GM12873 (cell line): ENCODE measurements at regions not wholly inside any gene's neighbourhood (a gene's known extent, or its start where the extent isn't known, plus 50 kb on each side); places are given as distances from the start of the nearest gene placed in this dataset.

ENCODE experiments used
- TF ChIP-seq, protein P1 (sequence below): IDR thresholded peaks from 2 replicates; pipeline ENCODE4 v1.5.1; 2012; ENCODE audit warnings: low read depth, mild to moderate bottlenecking, moderate library complexity, low read length, control low read depth; ENCODE audit not compliant: insufficient read depth; ENCODE audit errors: missing control alignments

DNA sequence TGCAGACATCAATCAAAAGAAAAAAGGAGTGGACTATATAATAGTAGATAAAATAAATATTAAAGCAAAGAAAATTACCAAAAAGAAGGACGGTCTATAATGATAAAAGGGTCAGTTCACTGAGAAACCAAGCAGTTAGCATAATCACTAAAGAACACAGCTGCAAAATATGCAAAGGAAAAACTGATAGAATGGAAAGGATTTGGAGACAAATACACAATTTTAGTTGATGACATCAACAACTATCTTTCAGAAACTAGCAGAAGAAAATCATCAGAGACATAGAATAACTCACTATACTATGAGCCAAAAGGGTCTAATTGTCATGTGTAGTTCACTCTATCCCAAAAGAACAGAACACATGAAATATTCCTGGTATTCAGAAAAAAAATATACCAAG, 316.4 kb upstream of the IGFBP3 start:
- TF ChIP-seq, protein P1, sequence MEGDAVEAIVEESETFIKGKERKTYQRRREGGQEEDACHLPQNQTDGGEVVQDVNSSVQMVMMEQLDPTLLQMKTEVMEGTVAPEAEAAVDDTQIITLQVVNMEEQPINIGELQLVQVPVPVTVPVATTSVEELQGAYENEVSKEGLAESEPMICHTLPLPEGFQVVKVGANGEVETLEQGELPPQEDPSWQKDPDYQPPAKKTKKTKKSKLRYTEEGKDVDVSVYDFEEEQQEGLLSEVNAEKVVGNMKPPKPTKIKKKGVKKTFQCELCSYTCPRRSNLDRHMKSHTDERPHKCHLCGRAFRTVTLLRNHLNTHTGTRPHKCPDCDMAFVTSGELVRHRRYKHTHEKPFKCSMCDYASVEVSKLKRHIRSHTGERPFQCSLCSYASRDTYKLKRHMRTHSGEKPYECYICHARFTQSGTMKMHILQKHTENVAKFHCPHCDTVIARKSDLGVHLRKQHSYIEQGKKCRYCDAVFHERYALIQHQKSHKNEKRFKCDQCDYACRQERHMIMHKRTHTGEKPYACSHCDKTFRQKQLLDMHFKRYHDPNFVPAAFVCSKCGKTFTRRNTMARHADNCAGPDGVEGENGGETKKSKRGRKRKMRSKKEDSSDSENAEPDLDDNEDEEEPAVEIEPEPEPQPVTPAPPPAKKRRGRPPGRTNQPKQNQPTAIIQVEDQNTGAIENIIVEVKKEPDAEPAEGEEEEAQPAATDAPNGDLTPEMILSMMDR = no peak

DNA sequence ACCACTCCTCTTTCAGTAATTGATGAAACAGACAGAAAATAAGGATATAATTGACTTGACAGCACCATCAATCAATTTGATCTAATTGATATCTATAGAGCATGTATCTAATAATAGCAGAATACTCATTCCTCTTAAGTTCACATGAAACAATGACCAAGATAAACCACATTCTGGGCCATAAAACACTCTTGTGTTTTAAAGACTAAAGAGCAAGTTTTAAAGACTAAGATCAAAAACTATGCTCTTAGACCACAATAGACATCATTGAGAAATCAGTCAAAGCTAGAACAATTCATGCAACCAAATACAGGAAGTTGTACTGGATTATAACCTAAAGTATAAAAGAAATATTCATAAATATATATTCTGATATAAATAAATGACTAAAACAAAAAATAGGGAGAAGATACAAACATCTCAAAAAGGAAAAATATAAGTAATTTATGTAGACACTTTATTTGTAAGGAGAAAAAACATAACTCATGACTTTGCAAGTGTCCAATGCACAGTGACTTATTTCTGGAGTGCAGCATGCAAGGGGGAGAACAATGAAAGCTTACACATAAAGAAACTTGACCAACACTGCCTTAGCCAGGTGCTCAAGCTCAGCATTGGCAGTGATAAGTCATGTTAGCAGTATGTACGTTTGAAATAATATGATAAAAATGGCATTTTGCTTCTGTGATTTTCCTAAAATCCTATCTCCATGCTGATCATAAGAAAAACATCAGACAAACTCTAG, 312.7 kb upstream of the IGFBP3 start:
- TF ChIP-seq, protein P1 = no peak

DNA sequence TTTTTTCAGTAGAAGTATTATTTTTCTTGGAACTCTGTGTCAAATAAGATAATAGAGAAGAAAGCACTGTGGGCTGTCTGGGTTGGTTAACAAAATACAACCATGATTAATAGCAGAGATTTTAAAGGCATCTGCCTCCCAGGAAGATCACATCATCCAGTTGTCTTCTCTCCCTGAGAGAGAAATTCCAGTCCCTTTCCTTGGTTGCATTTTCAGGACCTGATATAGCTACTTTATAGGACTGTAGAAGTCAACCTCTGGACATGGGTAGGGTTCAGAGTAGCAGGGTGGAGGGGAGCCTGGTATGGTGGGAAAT, 309.9 kb upstream of the IGFBP3 start:
- TF ChIP-seq, protein P1 = no peak

DNA sequence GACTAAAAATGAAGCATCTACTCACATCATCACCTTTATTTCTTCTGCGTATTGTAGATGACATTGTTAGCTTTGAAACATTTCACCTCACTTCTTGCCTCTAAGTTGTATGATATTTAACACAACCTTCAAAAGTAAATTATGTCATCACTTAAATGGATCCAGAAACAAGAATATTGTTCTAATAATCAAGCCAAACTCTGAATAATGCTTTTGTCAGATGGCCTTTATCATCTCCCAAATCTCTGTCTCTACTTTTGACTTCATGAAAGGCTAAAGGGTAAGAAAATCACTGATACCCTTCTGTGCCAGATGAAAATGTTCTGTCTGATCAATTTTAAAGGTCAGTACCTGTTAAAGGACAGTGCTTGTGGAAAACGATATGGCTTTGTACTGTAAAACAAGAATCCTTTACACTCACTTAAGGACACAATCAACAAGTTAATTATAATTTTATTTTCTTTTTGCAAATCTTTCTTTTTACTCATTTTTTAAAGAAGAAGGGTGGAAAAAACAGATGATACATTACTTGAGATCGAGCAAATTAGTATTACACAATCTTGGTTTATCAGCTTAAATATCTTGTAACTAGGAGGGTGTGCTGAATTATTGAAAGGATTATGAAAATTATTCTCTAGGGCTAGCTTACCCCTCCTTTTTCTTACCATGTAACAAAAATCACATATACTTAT, 309.4 kb upstream of the IGFBP3 start:
- TF ChIP-seq, protein P1 = no peak

DNA sequence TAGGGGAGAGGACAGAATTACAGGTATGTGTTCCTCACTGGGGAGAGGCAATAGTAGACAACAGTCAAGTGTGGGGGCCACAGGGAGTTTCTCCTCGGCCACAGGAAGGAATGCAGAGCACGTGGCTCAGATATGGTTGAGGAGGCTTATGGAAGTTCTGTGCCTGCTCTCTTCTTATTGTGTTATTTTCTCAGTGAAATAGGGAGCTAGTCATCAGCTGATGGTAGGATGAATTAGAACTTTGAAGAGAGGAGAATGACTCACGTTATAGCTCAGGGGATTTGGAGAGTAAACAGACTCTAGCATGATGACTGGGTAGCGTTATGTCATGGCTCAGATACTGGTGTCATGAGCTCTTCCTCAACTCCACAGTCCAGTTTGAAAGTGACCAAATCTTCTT, 308.3 kb upstream of the IGFBP3 start:
- TF ChIP-seq, protein P1 = no peak

DNA sequence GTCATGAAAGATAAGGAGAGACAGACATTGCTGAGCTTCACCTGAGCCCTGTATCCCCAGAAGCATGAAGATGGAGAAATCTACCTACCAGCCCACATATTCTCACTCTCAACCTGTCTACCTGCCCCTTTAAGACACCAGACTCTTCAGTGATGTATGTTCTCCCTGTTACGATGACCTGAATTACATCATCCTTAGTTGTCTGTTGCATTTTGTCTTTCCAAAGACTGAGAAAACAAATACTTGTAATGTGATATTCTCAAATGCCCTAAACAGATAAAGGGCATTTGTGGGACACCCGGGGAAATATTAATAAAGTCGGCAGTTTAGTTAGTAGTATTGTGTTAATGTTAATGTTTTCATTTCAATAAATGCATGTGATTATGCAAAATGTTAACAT, 305.8 kb upstream of the IGFBP3 start:
- TF ChIP-seq, protein P1 = no peak

DNA sequence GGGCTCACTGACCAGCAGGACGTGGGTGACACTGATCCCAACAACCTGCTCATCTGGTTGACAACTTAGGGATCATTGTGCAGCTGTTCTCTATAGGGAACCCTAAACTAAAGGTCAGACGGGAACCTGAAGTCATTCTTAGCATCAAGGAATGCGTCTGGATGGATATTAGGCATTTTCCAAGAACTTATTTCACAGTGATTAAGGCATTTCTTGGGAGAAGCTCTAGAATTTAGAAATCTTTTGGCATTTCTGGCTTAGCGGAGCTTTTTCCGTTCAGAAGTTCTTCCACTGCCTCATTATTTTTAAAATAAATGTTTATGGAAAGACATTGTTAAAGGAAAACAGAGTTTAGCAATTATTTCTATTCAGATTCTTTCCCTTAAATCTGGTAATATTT, 303.3 kb upstream of the IGFBP3 start:
- TF ChIP-seq, protein P1 = no peak
